Pancreas (tissue), 10 donors: ENCODE measurements at regions not wholly inside any gene's neighbourhood (a gene's known extent, or its start where the extent isn't known, plus 50 kb on each side); places are given as distances from the start of the nearest gene placed in this dataset.
A peak's percentile ranks its signal among the peaks of the same experiment; 100 is the strongest.

ENCODE experiments used
- ATAC-seq, 4 donors: fragments of 200-7000 bp; cut with Tn5 transposase; one replicate each; pipeline versions ENCODE4 v1.8.0 to v1.9.1; 2020; ENCODE audit warnings: mild to moderate bottlenecking in 4 of 4, moderate library complexity in 4 of 4
- DNase-seq, 6 donors: peaks; one replicate each; pipeline ENCODE4 v3.0.0-alpha.2; 2020
- FAIRE-seq: peaks from 2 replicates; lab custom pipeline; 2012; peaks lifted over from hg19 to GRCh38; lab: Jason Lieb, UNC
- H3K27ac ChIP-seq, 4 donors: fragments of 200-600 bp; sonication (generic); 1 replicate in 3 of 4; 2 replicates in 1 of 4; pipeline versions ENCODE4 v1.5.0 to v1.8.0; 2020
- H3K27me3 ChIP-seq, 4 donors: fragments of 200-600 bp; one replicate each; pipeline ENCODE4 v1.8.0; 2021
- H3K36me3 ChIP-seq, 3 donors: fragments of 200-600 bp; sonication (generic) in 1 of 3; one replicate each; pipeline versions ENCODE4 v1.5.0 to v1.8.0; 2020 to 2021
- H3K4me1 ChIP-seq, 3 donors: fragments of 200-600 bp; one replicate each; pipeline ENCODE4 v1.8.0; 2021
- H3K4me3 ChIP-seq, 4 donors: fragments of 200-600 bp; sonication (generic) in 2 of 4; one replicate each; pipeline versions ENCODE4 v1.5.0 to v1.8.0; 2020 to 2021
- H3K9me3 ChIP-seq, 4 donors: fragments of 200-600 bp; one replicate each; pipeline ENCODE4 v1.8.0; 2021
- CTCF ChIP-seq, 4 donors: fragments of 200-600 bp; sonication (generic) in 3 of 4; IDR thresholded peaks; one replicate each; pipeline versions ENCODE4 v1.5.0 to v1.8.0; 2021; ENCODE audit warnings: antibody characterized with exemption in 4 of 4
- WGBS, 2 donors: extraction: QIAGEN DNeasy Blood & Tissue Kit; methylation state at CpG; one replicate each; pipeline ENCODE4 v1.1.7; 2013; 5-methylcytosine and 5-hydroxymethylcytosine counted together
- intact Hi-C, 3 donors: fragments of 100-400 bp; cut with DNase I; formaldehyde crosslinking; loops; one replicate each; pipeline versions ENCODE4 v1.11.1 to v1.14.2; 2022
- donor health status: healthy with polysubstance abuse.
- donor health status: DM: no; HTN: no; CAD: no; lungs with moderate emphysema.
- donor health status: DM: no; HTN: no; CAD: no.
- donor health status: control.
- donor health status: control.
- donor health status: Bipolar disorder and iron deficiency.
- donor health status: DM: yes; HTN: yes; CAD: no.
- donor health status: DM: no; HTN: no; CAD: no.
- donor health status: DM: no; HTN: no; CAD: no.
- donor health status: DM: yes; HTN: yes; CAD: no.

GRCh38 chr5:89397096-89397495, 514.1 kb upstream of the MEF2C start:
- no peak for DNase-seq
- intact Hi-C loops = no loop called here
- Histone ChIP-seq H3K4me1 (peaks cover 0 to 2% (median 0%) of the 10 kb centered on the region in 3 donors), H3K4me3 (no peak overlapping the region), H3K27me3 (no peaks in the 10 kb centered on the region), H3K36me3 (no peaks in the 10 kb centered on the region), H3K9me3 (no peaks in the 10 kb centered on the region), H3K27ac (peak overlapping the region in 1 of 4 donors; percentile 2)
- 87 to 91% methylated on average over 1 of the region's 1 CpG for WGBS, 2 donors
- peak in 2 of 4 donors; percentile 58 to 71 for ATAC-seq
- no peak for TF ChIP-seq CTCF (IDR thresholded peaks at IDR 0.05)
- FAIRE-seq = no peak

DNA sequence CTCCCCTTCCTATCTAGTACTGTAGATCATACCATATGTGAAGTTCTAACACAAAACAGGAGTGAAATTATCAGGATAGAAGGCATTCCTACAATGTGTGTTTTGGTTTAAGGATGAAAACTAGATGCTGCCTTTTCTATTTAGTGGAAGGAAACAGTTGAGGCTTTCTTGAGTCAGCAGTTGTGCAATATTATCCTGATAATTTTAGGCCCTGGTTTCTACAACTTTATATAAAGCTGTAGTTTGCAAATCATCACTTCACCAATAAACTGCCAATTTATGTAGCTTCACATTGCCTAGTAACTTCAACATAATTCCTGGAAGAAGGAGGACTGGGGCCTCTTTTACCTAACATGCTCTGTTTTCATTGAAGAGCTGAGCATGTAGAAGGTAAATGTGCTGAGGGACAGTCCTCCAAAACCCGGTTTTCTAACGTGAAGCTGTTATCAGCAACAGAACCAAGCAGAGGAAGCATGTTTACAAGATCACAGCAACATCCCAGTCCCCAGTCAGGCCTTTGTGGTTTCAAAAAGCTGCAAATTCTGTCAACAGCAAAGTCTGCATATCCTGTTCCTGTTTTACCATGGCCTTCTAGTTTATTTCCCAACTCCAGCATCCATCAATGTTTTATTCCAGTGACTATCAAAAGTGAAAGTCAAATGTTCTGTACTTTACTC, 513.4 kb upstream of the MEF2C start:
- no peaks in the 10 kb centered on the region for H3K36me3 ChIP-seq
- H3K4me1 ChIP-seq = no peaks in the 10 kb centered on the region
- H3K9me3 ChIP-seq = no peaks in the 10 kb centered on the region
- 20 to 29% methylated on average over 2 of the region's 2 CpGs for WGBS, 2 donors
- no peak for DNase-seq
- FAIRE-seq = no peak
- H3K27me3 ChIP-seq = no peaks in the 10 kb centered on the region
- H3K27ac ChIP-seq = peak overlapping the region in 2 of 4 donors; percentile 25 to 26
- ATAC-seq = peak in 2 of 4 donors; percentile 80 to 83
- no peak for TF ChIP-seq CTCF (IDR thresholded peaks at IDR 0.05)
- intact Hi-C loops = no loop called here
- H3K4me3 ChIP-seq = no peak overlapping the region

DNA sequence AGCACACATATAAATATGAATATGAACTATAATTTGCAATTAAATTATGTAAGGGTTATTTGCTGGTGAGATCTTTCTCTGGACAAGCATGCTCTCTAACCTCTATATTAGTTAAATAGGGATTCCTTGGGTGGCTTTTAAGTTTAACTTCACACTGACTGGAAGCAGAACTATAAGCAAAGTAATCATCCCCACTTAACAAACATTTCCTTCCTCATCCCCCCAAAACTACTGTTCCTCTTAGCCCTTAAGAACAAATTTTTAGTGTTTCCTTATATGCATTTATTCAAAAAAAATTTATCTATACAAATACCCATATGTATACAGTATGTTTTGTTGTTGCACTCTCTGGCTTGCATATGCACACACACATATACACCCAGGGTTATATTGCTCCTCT, 512.1 kb upstream of the MEF2C start:
- FAIRE-seq (no peak), ATAC-seq (no peak), DNase-seq (no peak)
- H3K27me3 ChIP-seq = no peaks in the 10 kb centered on the region
- no peaks in the 10 kb centered on the region for H3K36me3 ChIP-seq
- H3K9me3 ChIP-seq = no peaks in the 10 kb centered on the region
- no peak for TF ChIP-seq CTCF (IDR thresholded peaks at IDR 0.05)
- no peaks in the 10 kb centered on the region for H3K4me1 ChIP-seq
- intact Hi-C loops = no loop called here
- H3K27ac ChIP-seq = no peak overlapping the region
- H3K4me3 ChIP-seq = no peak overlapping the region

- WGBS, 2 donors = 81 to 86% methylated on average over 2 of the region's 2 CpGs
- no peak for FAIRE-seq
- DNase-seq = no peak
- Histone ChIP-seq H3K4me3 (no peak overlapping the region), H3K36me3 (no peaks in the 10 kb centered on the region), H3K9me3 (no peaks in the 10 kb centered on the region), H3K27ac (no peak overlapping the region), H3K27me3 (no peaks in the 10 kb centered on the region), H3K4me1 (no peaks in the 10 kb centered on the region)
- TF ChIP-seq CTCF (IDR thresholded peaks at IDR 0.05) = no peak
- intact Hi-C loops = no loop called here
- ATAC-seq = no peak
Measured at GRCh38 chr5:89388872-89389271, 505.9 kb upstream of the MEF2C start.

GRCh38 chr5:89384391-89384790, 501.4 kb upstream of the MEF2C start:
- Histone ChIP-seq H3K27ac (no peak overlapping the region), H3K4me1 (no peaks in the 10 kb centered on the region), H3K4me3 (no peak overlapping the region), H3K36me3 (no peaks in the 10 kb centered on the region), H3K27me3 (no peaks in the 10 kb centered on the region), H3K9me3 (no peaks in the 10 kb centered on the region)
- no peak for FAIRE-seq
- no peak for DNase-seq
- 89 to 92% methylated on average over 5 of the region's 5 CpGs for WGBS, 2 donors
- TF ChIP-seq CTCF (IDR thresholded peaks at IDR 0.05) = no peak
- intact Hi-C loops = no loop called here
- no peak for ATAC-seq
